HG03432 (cell line): ENCODE measurements at regions not wholly inside any gene's neighbourhood (a gene's known extent, or its start where the extent isn't known, plus 50 kb on each side); places are given as distances from the start of the nearest gene placed in this dataset.

ENCODE experiments used
- ATAC-seq: cut with Tn5 transposase; IDR thresholded peaks from one replicate; pipeline ENCODE4 v1.9.1; 2021; ENCODE audit warnings: mild to moderate bottlenecking, moderate library complexity; ENCODE audit not compliant: unreplicated experiment

DNA sequence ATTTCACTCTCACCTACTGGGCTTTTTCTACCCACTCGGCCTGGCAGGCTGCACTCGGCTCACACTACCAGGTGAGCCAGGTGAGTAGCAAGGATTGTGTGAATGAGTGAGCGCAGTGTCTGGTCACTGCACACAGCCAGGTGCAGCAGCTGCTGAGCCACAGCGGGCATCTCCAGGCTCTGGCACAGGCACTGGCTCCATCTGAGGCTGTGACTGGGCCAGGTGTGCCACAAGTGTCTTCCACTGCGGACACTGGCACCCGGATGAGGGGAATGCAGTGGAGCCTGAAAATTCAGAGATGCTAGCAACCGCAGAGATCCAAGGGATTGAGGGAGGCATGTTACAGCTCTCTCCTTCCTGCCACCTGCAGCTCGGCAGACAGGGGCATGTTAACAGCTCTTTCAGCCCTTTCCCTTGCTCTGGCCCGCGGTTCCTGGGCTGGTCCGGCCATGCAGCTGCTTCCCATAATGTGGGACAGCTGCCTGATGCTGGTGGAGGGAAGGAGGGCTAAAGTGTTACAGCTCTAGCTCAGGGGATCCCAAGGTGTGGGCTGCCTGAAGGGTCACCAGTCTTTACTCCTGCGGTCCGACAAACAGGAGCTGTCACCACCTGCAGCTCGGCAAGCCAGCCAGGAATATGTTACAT is 1038.3 kb downstream of the AMY1C start:
- no peak for ATAC-seq

GRCh38 chr1:104791030-104791429 is 1041.3 kb downstream of the AMY1C start:
- no peak for ATAC-seq

DNA sequence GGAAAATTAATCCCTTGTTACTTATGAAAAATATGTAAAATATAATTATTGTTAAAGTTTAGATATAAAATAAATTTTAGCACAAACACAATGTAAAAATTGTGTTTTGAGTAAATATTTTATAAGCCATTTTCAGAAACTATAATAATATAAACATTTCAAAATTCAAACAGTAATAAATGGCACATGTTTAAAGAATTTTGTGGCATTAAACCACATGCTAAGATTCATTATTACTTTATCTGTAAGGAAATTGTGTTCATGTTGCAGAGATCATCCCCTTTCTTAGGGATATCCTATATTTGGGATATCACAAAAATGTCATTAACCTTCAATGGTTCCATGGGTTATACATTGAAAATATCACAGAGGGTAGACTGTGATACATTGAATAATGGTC is 1044.3 kb downstream of the AMY1C start:
- no peak for ATAC-seq

DNA sequence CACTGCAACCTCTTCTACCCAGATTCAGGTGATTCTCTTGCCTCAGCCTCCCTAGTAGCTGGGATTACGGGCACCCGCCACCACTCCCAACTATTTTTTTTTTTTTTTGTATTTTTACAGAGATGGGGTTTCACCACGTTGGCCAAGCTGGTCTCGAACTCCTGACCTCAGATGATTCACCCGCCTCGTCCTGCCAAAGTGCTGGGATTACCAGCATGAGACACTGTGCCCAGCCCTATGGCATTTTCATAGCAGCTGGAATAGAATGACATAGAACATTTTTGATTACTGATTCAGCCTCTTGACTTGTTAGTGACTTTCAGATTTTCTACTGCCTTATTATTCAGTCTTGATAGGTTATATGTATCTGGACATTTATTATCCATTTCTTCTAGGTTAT is 1046.2 kb downstream of the AMY1C start:
- no peak for ATAC-seq

- ATAC-seq: no peak
Measured at GRCh38 chr1:104797982-104798381, 1048.3 kb downstream of the AMY1C start.

- ATAC-seq: no peak
Measured at GRCh38 chr1:104801344-104801743, 1051.6 kb downstream of the AMY1C start.

DNA sequence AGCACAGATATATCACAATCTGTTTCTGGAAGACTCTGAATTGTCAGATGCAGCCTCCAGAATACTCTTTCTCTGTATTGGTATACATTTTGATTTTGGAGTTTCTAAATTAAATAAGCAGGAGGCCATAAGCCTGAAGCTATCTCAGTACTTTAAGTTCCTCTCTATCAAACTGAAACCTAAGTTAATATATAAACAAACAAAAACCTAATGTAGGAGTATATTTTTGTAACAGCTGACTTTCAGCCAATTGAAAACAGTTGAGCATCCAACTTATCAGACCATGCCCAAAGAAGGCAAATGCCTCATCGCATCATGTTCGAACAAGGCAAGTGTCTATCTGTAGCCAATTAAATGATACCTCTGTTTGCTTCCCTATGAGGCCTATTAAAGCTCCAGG is 1054.4 kb downstream of the AMY1C start:
- ATAC-seq: no peak

GRCh38 chr1:104807590-104807989 is 1057.9 kb downstream of the AMY1C start:
- no peak for ATAC-seq

DNA sequence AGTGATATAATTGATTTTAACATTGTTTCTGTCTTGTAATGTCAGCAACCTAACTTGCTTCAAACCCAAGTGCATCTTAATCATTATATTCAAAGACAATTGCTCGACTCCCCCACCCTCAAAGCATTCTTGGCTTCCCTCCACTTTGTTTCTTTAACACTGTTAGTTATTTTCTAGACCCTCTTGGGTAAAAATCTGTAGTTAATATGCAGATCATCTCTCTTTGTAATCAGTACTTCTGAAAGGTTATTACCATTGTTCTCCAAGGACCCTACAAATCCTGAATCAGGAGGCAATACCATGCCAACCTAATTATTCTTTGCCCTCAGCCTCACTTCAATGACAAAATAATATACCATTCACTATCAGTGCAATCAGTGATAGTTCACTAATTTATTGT is 1075.7 kb downstream of the AMY1C start:
- ATAC-seq: no peak

- no peak for ATAC-seq
Measured at GRCh38 chr1:104830534-104830933, 1080.8 kb downstream of the AMY1C start.

DNA sequence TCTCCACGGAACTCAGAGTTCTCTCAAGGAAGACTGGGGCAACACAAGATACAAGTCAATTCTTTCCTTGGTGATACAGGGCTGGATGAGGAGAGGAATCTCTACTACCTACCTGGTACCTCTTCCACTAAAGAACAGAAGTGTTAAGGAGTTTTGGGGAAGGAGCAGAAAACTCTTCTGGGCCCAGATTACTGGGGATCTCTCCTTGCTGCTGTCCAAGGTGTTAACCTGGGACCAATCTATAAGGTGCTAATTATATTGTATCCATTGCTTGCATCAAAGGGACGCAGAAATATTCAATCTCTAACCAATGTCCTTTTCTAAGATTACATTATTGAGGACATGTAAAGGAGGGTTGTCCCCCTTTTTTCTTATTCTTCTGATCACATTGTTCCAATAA is 1102.5 kb downstream of the AMY1C start:
- ATAC-seq: no peak

GRCh38 chr1:104853276-104853675 is 1103.6 kb downstream of the AMY1C start:
- ATAC-seq: no peak

- ATAC-seq: no peak
Measured at GRCh38 chr1:104854529-104854928, 1104.8 kb downstream of the AMY1C start.

- no peak for ATAC-seq
Measured at GRCh38 chr1:104855550-104855949, 1105.9 kb downstream of the AMY1C start.

- ATAC-seq: no peak
Measured at GRCh38 chr1:104856091-104856490, 1106.4 kb downstream of the AMY1C start.

DNA sequence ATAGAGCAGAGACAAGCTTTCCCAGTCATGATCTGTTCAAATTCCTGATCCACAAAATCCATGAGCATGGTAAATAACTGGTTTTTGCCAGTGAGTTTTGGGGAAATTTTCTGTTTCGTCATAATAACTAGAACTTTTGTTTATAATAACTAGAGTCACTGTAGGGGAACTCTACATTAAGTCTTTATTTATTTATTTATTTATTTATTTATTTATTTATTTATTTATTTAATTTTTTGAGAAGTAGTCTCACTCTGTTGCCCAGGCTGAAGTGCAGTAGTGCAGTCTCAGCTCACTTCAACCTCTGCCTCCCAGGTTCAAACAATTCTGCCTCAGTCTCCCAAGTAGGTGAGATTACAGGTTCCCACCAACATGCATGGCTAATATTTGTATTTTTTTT is 1106.8 kb downstream of the AMY1C start:
- ATAC-seq: no peak

- ATAC-seq: no peak
Measured at GRCh38 chr1:104868794-104869193, 1119.1 kb downstream of the AMY1C start.

GRCh38 chr1:104874044-104874443 is 1124.3 kb downstream of the AMY1C start:
- peak; percentile 89 for ATAC-seq

- no peak for ATAC-seq
Measured at GRCh38 chr1:104878203-104878909, 1128.7 kb downstream of the AMY1C start.

DNA sequence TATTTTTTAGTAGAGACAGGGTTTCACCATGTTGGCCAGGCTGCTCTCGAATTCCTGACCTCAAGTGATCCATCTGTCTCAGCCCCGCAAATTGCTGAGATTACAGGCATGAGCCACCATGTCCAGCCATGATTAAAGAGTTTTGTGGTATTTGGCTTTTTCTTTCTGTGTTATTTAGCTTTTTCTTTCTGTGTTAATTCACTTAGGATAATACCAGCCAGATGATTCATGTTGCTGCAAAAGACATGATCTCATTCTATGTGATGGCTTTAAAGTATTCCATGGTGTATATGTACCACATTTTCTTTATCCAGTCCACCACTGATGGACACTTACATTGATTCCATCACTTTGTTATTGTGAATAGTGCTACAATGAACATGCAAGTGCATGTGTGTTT is 1135.2 kb downstream of the AMY1C start:
- ATAC-seq: no peak

DNA sequence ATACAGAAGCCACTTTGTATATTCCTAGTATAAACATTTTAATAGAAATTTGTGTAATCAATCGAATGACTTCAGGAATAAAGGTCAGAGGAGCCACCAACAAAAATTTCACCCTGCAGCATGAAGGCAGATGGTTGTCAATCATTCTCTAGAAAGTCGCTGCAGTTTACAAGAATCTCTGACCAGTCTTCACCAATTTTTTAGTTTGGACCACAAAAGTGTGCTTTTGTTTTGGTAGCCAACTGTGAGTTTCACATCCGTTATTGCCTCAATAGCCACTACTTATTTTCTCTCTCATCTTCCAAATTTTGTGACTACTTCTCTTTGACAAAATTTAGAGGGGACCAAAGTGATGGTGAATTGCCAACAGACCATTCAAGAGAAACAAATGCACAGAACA is 1155.6 kb downstream of the AMY1C start:
- ATAC-seq: peak; percentile 59

DNA sequence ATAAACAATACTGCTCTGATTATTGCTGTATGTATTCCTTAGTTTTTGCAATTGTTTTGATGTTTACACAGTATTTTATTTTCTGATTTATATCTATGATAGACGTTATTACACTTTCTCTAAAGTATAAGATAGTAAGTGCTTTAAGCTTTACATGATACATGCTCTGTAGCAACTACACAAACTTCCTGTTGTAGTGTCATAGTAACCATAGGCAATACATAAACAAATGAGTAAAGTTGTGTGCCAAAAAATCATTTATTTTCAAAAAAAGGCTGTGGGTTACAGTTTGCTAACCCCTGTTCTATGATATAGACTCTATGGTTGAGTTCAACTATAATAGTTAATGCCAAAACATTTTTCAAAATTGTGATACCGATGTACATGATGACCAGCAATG is 1156.4 kb downstream of the AMY1C start:
- no peak for ATAC-seq

DNA sequence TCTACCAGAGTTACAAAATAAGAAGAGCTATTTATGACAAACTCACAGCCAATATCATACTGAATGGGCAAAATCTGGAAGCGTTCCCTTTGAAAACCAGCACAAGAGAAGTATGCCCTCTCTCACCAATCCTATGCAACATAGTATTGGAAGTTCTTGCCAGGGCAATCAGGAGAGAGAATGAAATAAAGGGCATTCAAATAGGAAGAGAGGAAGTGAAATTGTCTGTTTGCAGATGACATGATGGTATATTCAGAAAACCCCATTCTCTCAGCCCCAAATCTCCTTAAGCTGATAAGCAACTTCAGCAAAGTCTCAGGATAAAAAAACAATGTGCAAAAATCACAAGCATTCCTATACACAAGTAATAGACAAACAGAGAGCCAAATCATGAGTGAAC is 1169.5 kb downstream of the AMY1C start:
- no peak for ATAC-seq
